Spleen (tissue), 11 donors: ENCODE measurements at regions not wholly inside any gene's neighbourhood (a gene's known extent, or its start where the extent isn't known, plus 50 kb on each side); places are given as distances from the start of the nearest gene placed in this dataset.

Source experiments
- DNase-seq: peaks from one replicate; pipeline ENCODE4 v3.0.0-alpha.2; 2020
- H3K27ac ChIP-seq, 8 donors: fragments of 200-600 bp; sonication (generic) in 7 of 8; 1 replicate in 4 of 8; 2 replicates in 4 of 8; pipeline versions ENCODE4 v1.5.0 to v1.8.0; 2016 to 2021; ENCODE audit warnings: inconsistent platforms in 4 of 8, mild to moderate bottlenecking in 4 of 8, moderate library complexity in 1 of 8
- H3K27me3 ChIP-seq, 7 donors: fragments of 200-600 bp; sonication (generic) in 6 of 7; replicated peaks in 1 of 7; 1 replicate in 4 of 7; 2 replicates in 3 of 7; pipeline versions ENCODE4 v1.5.0 to v1.8.0; 2016 to 2021; ENCODE audit warnings: inconsistent platforms in 3 of 7, mild to moderate bottlenecking in 1 of 7
- H3K36me3 ChIP-seq, 6 donors: fragments of 200-600 bp; sonication (generic) in 5 of 6; 1 replicate in 4 of 6; 2 replicates in 2 of 6; pipeline versions ENCODE4 v1.5.0 to v1.8.0; 2016 to 2021; ENCODE audit warnings: inconsistent platforms in 2 of 6
- H3K4me1 ChIP-seq, 6 donors: fragments of 200-600 bp; sonication (generic) in 5 of 6; 1 replicate in 3 of 6; 2 replicates in 3 of 6; pipeline versions ENCODE4 v1.5.0 to v1.8.0; 2016 to 2021; ENCODE audit warnings: inconsistent platforms in 3 of 6
- H3K4me3 ChIP-seq, 8 donors: fragments of 200-600 bp; sonication (generic) in 7 of 8; 1 replicate in 4 of 8; 2 replicates in 4 of 8; pipeline versions ENCODE4 v1.5.0 to v1.8.0; 2016 to 2021; ENCODE audit warnings: inconsistent platforms in 4 of 8, mild to moderate bottlenecking in 4 of 8, moderate library complexity in 2 of 8
- H3K9me3 ChIP-seq, 8 donors: fragments of 200-600 bp; sonication (generic) in 7 of 8; 1 replicate in 4 of 8; 2 replicates in 4 of 8; pipeline versions ENCODE4 v1.5.0 to v1.8.0; 2016 to 2021; ENCODE audit warnings: inconsistent platforms in 4 of 8
- CTCF ChIP-seq, 11 experiments: fragments of 200-600 bp in 7 of 11; fragments of 450-650 bp in 4 of 11; sonication (generic) in 4 of 11; IDR thresholded peaks in 8 of 11; conservative IDR thresholded peaks in 3 of 11; 1 replicate in 7 of 11; 2 replicates in 4 of 11; pipeline versions ENCODE4 v1.4.0 to v1.8.0; 2016 to 2021; ENCODE audit warnings: antibody characterized with exemption in 11 of 11, inconsistent platforms in 4 of 11, mild to moderate bottlenecking in 1 of 11
- POLR2A ChIP-seq, 3 donors: fragments of 450-650 bp; IDR thresholded peaks; one replicate each; pipeline ENCODE4 v1.5.1; 2017; ENCODE audit warnings: antibody characterized with exemption in 3 of 3, mild to moderate bottlenecking in 1 of 3
- POLR2AphosphoS5 ChIP-seq, 3 donors: sonication (generic); formaldehyde crosslinking; IDR thresholded peaks; one replicate each; pipeline ENCODE4 v1.5.1; 2017; ENCODE audit warnings: antibody characterized with exemption in 3 of 3
- WGBS, 5 donors: extraction: QIAGEN DNeasy Blood & Tissue Kit in 3 of 5; methylation state at CpG; one replicate each; pipeline versions ENCODE4 v1.1.5 to v1.1.7; 2013 to 2018; 5-methylcytosine and 5-hydroxymethylcytosine counted together
- intact Hi-C: fragments of 100-400 bp; cut with DNase I; formaldehyde crosslinking; loops from one replicate; pipeline ENCODE4 v1.15.0; 2023; ENCODE audit warnings: low total_unique reads
- donor health status: healthy with polysubstance abuse.
- donor health status: DM: no; HTN: no; CAD: no; lungs with moderate emphysema.
- donor health status: DM: no; HTN: no; CAD: no.
- donor health status: Bipolar disorder and iron deficiency.
- donor health status: healthy.
- donor health status: DM: no; HTN: no; CAD: no.
- donor health status: DM: yes; HTN: yes; CAD: no.

- intact Hi-C loops: no loop called here
- TF ChIP-seq POLR2AphosphoS5 (IDR thresholded peaks at IDR 0.05) (no peak), POLR2A (IDR thresholded peaks at IDR 0.05) (no peak), CTCF (IDR thresholded peaks at IDR 0.05 in 8 of 11, conservative IDR thresholded peaks at IDR 0.05 in 3 of 11) (no peak)
- DNase-seq: no peak
- Histone ChIP-seq H3K27me3 (no peaks in the 10 kb centered on the region), H3K4me3 (no peak overlapping the region), H3K9me3 (no peaks in the 10 kb centered on the region), H3K27ac (no peak overlapping the region), H3K36me3 (no peaks in the 10 kb centered on the region), H3K4me1 (peaks cover 0 to 8% (median 0%) of the 10 kb centered on the region in 6 donors)
- 91 to 99% (median 97%) methylated on average over 5 of the region's 5 CpGs for WGBS, 5 donors
Measured at GRCh38 chr2:62437785-62438184, 68.2 kb downstream of the TMEM17 start.

- Histone ChIP-seq H3K4me1 (peaks cover 0 to 8% (median 0%) of the 10 kb centered on the region in 6 donors), H3K9me3 (no peaks in the 10 kb centered on the region), H3K27ac (no peak overlapping the region), H3K36me3 (no peaks in the 10 kb centered on the region), H3K27me3 (no peaks in the 10 kb centered on the region), H3K4me3 (no peak overlapping the region)
- intact Hi-C loops: no loop called here
- no peak for TF ChIP-seq POLR2AphosphoS5 (IDR thresholded peaks at IDR 0.05)
- TF ChIP-seq POLR2A (IDR thresholded peaks at IDR 0.05): no peak
- TF ChIP-seq CTCF (IDR thresholded peaks at IDR 0.05 in 8 of 11, conservative IDR thresholded peaks at IDR 0.05 in 3 of 11): no peak
- 59 to 77% (median 72%) methylated on average over 3 of the region's 3 CpGs for WGBS, 5 donors
- DNase-seq: no peak
Measured at GRCh38 chr2:62435720-62436119, 70.3 kb downstream of the TMEM17 start.

- Histone ChIP-seq H3K4me1 (peaks cover 0 to 8% (median 0%) of the 10 kb centered on the region in 6 donors), H3K27ac (no peak overlapping the region), H3K4me3 (no peak overlapping the region), H3K9me3 (peaks cover 0 to 8% (median 0%) of the 10 kb centered on the region in 8 donors), H3K27me3 (no peaks in the 10 kb centered on the region), H3K36me3 (no peaks in the 10 kb centered on the region)
- intact Hi-C loops: no loop called here
- no peak for TF ChIP-seq POLR2AphosphoS5 (IDR thresholded peaks at IDR 0.05)
- no peak for TF ChIP-seq POLR2A (IDR thresholded peaks at IDR 0.05)
- TF ChIP-seq CTCF (IDR thresholded peaks at IDR 0.05 in 8 of 11, conservative IDR thresholded peaks at IDR 0.05 in 3 of 11): no peak
- 90 to 97% (median 95%) methylated on average over 3 of the region's 3 CpGs; no CpG with 5 or more reads in 1 of the 5 donors for WGBS, 5 donors
- no peak for DNase-seq
Measured at GRCh38 chr2:62432407-62432806, 73.6 kb downstream of the TMEM17 start.

DNA sequence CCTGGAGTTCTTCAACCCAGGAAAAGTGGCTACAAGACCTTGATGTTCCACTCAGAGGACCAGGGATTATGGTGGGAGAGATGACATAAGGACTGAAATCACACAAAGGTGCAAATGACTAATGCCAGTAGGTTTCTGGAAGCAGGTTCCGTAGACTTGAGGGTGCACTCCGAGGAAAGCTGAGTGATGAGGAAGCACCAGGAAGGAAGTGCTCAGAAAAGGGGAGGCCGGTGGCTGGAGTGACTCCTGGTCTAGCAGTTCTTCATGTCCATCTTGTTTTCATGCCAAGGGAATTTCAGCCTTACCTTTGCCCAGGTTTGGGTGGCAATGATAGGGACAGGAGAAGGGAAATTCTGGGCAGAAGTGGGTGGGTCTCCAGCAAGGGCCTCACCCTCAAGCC lies 74.5 kb downstream of the TMEM17 start:
- DNase-seq: no peak
- peaks cover 0 to 8% (median 0%) of the 10 kb centered on the region in 6 donors for H3K4me1 ChIP-seq
- WGBS, 5 donors: 71 to 82% (median 75%) methylated on average over 3 of the region's 3 CpGs
- H3K27me3 ChIP-seq: no peaks in the 10 kb centered on the region
- TF ChIP-seq POLR2A (IDR thresholded peaks at IDR 0.05): no peak
- no peak for TF ChIP-seq POLR2AphosphoS5 (IDR thresholded peaks at IDR 0.05)
- no peak for TF ChIP-seq CTCF (IDR thresholded peaks at IDR 0.05 in 8 of 11, conservative IDR thresholded peaks at IDR 0.05 in 3 of 11)
- no peak overlapping the region for H3K4me3 ChIP-seq
- H3K9me3 ChIP-seq: peaks cover 0 to 8% (median 0%) of the 10 kb centered on the region in 8 donors
- H3K27ac ChIP-seq: no peak overlapping the region
- no peaks in the 10 kb centered on the region for H3K36me3 ChIP-seq
- intact Hi-C loops: no loop called here
